PC-9 (cell line): ENCODE measurements at regions not wholly inside any gene's neighbourhood (a gene's known extent, or its start where the extent isn't known, plus 50 kb on each side); places are given as distances from the start of the nearest gene placed in this dataset.

Experiments used
- BruUV-seq: library from RNA; stranded (reverse); fragments of 400-500 nt; replicated peaks from 2 replicates; lab custom pipeline; 2021; lab: Mats Ljungman, UMichigan
- CTCF ChIA-PET: fragments of 300-600 bp; sonication (Branson Sonifier 250); formaldehyde crosslinking; loops from one replicate; lab custom pipeline; 2022; ENCODE audit warnings: antibody characterized with exemption; lab: Charles Lee
- POLR2A ChIA-PET: fragments of 300-600 bp; sonication (Branson Sonifier 250); formaldehyde crosslinking; loops from one replicate; lab custom pipeline; 2022; ENCODE audit warnings: antibody characterized with exemption; ENCODE audit not compliant: unreplicated experiment; lab: Charles Lee
- DNase-seq, 2 experiments: peaks; one replicate each; pipeline versions ENCODE4 v3.0.0 to v3.0.0-alpha.2; 2015 to 2022; ENCODE audit warnings: mixed read lengths in 1 of 2
- H2AFZ ChIP-seq: fragments of 200-600 bp; sonication (generic); 2 replicates; pipeline ENCODE4 v1.8.1; 2017; ENCODE audit warnings: antibody characterized with exemption
- H3F3A ChIP-seq: fragments of 200-600 bp; sonication (generic); 2 replicates; pipeline ENCODE4 v1.8.1; 2017; ENCODE audit warnings: antibody characterized with exemption, mild to moderate bottlenecking, low read depth; ENCODE audit not compliant: insufficient read depth
- H3K27ac ChIP-seq: fragments of 200-600 bp; sonication (generic); 2 replicates; pipeline ENCODE4 v1.6.1; 2016; ENCODE audit warnings: mixed run types
- H3K27me3 ChIP-seq: fragments of 200-600 bp; sonication (generic); 2 replicates; pipeline ENCODE4 v1.6.1; 2016; ENCODE audit warnings: low read depth, mixed run types; ENCODE audit not compliant: insufficient read depth
- H3K36me3 ChIP-seq: fragments of 200-600 bp; sonication (generic); 2 replicates; pipeline ENCODE4 v1.6.1; 2016; ENCODE audit warnings: low read depth, mixed run types
- H3K4me1 ChIP-seq: fragments of 200-600 bp; sonication (generic); replicated peaks from 2 replicates; pipeline ENCODE4 v1.6.1; 2016; ENCODE audit warnings: mixed run types; ENCODE audit not compliant: insufficient read depth
- H3K4me2 ChIP-seq: fragments of 200-600 bp; sonication (generic); 2 replicates; pipeline ENCODE4 v1.6.1; 2017; ENCODE audit warnings: mixed run types
- H3K4me3 ChIP-seq: fragments of 200-600 bp; sonication (generic); 2 replicates; pipeline ENCODE4 v1.6.1; 2016; ENCODE audit warnings: mixed run types
- H3K79me2 ChIP-seq: fragments of 200-600 bp; sonication (generic); 2 replicates; pipeline ENCODE4 v1.6.1; 2017; ENCODE audit warnings: low read depth, mixed run types
- H3K9me2 ChIP-seq: fragments of 200-600 bp; sonication (generic); 2 replicates; pipeline ENCODE4 v1.8.1; 2017; ENCODE audit warnings: mild to moderate bottlenecking; ENCODE audit not compliant: insufficient read depth
- H3K9me3 ChIP-seq: fragments of 200-600 bp; sonication (generic); 2 replicates; pipeline ENCODE4 v1.8.1; 2016; ENCODE audit warnings: low read depth; ENCODE audit not compliant: insufficient read depth
- H4K20me1 ChIP-seq: fragments of 200-600 bp; sonication (generic); 2 replicates; pipeline ENCODE4 v1.8.1; 2017; ENCODE audit not compliant: insufficient read depth
- EZH2 ChIP-seq: fragments of 200-600 bp; sonication (generic); IDR thresholded peaks from 2 replicates; pipeline ENCODE4 v1.8.0; 2017; ENCODE audit warnings: antibody characterized with exemption, low read depth
- intact Hi-C: fragments of 100-400 bp; cut with micrococcal nuclease; formaldehyde crosslinking; loops from one replicate; pipeline ENCODE4 v1.10.0; 2022; ENCODE audit not compliant: unreplicated experiment
- TF ChIP-seq, protein P1 (sequence below): fragments of 200-600 bp; sonication (generic); conservative IDR thresholded peaks from 2 replicates; pipeline ENCODE4 v1.6.1; 2017; ENCODE audit warnings: mixed run types, antibody characterized with exemption, mild to moderate bottlenecking, moderate library complexity

DNA sequence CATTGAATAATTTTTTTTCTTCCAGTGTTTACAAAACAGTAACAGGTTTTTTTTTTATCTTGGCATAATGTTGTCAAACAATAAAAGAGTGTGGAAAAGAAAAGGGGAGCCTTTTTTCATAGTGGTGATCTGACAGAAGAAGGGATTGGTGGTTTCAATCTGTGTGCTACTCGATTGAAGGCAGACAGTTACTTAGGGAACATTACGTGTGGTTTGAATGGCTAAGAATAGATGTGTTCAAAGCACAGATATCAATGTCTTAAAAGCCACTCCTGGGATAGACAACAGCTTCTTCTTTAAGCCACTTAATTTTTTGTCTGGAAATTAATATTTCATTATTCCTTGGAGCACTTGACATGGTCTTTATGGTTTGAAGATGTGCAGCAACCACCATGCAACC is 558.6 kb upstream of the ADGRL2 start:
- Histone ChIP-seq H3F3A (no peaks in the 10 kb centered on the region), H3K9me3 (no peaks in the 10 kb centered on the region), H3K79me2 (no peaks in the 10 kb centered on the region), H4K20me1 (no peaks in the 10 kb centered on the region), H2AFZ (no peak overlapping the region), H3K27ac (no peak overlapping the region), H3K27me3 (no peaks in the 10 kb centered on the region), H3K36me3 (no peaks in the 10 kb centered on the region), H3K4me3 (no peak overlapping the region), H3K9me2 (no peaks in the 10 kb centered on the region), H3K4me2 (no peak overlapping the region), H3K4me1 (no peaks in the 10 kb centered on the region)
- TF ChIP-seq, protein P1, sequence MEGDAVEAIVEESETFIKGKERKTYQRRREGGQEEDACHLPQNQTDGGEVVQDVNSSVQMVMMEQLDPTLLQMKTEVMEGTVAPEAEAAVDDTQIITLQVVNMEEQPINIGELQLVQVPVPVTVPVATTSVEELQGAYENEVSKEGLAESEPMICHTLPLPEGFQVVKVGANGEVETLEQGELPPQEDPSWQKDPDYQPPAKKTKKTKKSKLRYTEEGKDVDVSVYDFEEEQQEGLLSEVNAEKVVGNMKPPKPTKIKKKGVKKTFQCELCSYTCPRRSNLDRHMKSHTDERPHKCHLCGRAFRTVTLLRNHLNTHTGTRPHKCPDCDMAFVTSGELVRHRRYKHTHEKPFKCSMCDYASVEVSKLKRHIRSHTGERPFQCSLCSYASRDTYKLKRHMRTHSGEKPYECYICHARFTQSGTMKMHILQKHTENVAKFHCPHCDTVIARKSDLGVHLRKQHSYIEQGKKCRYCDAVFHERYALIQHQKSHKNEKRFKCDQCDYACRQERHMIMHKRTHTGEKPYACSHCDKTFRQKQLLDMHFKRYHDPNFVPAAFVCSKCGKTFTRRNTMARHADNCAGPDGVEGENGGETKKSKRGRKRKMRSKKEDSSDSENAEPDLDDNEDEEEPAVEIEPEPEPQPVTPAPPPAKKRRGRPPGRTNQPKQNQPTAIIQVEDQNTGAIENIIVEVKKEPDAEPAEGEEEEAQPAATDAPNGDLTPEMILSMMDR = no peak
- no peak for TF ChIP-seq EZH2
- DNase-seq = no peak
- POLR2A ChIA-PET = no interaction called here
- intact Hi-C loops = no loop called here
- BruUV-seq = no TSS peak
- CTCF ChIA-PET = no interaction called here

DNA sequence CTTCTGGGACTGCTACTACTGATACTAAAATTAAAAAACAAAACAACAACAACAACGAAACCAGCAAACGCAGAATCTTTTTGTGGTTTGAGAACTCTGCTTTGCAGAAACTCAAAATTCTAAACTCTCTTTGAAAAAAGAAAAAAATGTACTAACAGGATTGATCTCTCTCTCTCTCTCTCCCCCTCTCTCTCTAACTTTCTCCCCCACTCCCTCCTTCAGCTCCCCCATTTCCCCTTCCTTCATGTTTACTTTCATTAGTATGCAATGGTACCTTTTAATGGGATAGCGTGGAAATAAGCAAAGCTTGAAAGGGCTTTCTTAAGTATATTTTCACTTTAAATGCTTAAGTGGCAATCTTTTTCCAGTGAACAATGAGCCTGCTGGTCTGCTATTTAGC is 562.6 kb upstream of the ADGRL2 start:
- no peaks in the 10 kb centered on the region for H3K27me3 ChIP-seq
- H3K79me2 ChIP-seq = no peaks in the 10 kb centered on the region
- no peaks in the 10 kb centered on the region for H3K9me2 ChIP-seq
- DNase-seq = no peak
- no peaks in the 10 kb centered on the region for H3F3A ChIP-seq
- H3K4me2 ChIP-seq = no peak overlapping the region
- no peaks in the 10 kb centered on the region for H3K36me3 ChIP-seq
- intact Hi-C loops = no loop called here
- no peaks in the 10 kb centered on the region for H4K20me1 ChIP-seq
- POLR2A ChIA-PET = no interaction called here
- H3K9me3 ChIP-seq = no peaks in the 10 kb centered on the region
- H3K27ac ChIP-seq = no peak overlapping the region
- H3K4me1 ChIP-seq = no peaks in the 10 kb centered on the region
- no TSS peak for BruUV-seq
- TF ChIP-seq, protein P1 = no peak
- TF ChIP-seq EZH2 = no peak
- CTCF ChIA-PET = interaction anchor here (0.5 to 0.6 kb wide), 2 partner anchors 1198 to 1585 kb away, joined by 3 to 7 read pairs; no protein-coding TSS in a partner anchor
- H2AFZ ChIP-seq = no peak overlapping the region
- no peak overlapping the region for H3K4me3 ChIP-seq

DNA sequence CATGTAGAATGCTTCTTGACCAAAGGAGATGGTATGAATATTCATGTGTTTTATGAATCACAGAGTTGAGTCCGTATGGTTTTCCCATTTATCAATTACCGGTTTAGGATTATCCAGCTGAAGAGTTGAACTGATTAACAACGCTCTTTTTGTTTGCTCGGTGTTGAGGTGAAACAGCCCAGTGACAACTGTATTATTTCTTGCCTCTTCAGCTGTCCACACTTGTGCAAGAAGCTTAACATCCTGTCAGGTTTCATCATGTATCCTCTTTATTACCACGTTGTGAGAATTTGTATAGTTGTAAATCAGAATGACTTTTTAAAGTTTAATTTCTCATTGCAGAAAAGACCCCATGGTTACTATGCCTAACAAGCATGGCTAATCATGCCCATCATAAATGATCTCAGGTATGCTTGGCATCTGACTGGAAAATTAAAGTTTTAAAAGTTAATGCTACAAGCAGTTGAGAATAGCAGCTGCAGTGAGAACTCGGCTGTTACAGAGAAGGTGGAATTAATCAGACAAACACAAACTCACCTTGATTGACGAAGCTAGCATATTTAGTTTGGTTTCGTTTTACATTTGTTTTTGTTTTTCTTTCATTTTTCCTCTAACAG is 563.2 kb upstream of the ADGRL2 start:
- no peak overlapping the region for H2AFZ ChIP-seq
- DNase-seq = no peak
- no peak overlapping the region for H3K27ac ChIP-seq
- H3K79me2 ChIP-seq = no peaks in the 10 kb centered on the region
- H3K4me1 ChIP-seq = no peaks in the 10 kb centered on the region
- ChIA-PET CTCF (interaction anchor here (0.5 to 0.6 kb wide), 2 partner anchors 1197 to 1586 kb away, joined by 3 to 7 read pairs; no protein-coding TSS in a partner anchor), POLR2A (no interaction called here)
- intact Hi-C loops = no loop called here
- H3K4me3 ChIP-seq = no peak overlapping the region
- no peaks in the 10 kb centered on the region for H4K20me1 ChIP-seq
- H3K36me3 ChIP-seq = no peaks in the 10 kb centered on the region
- no TSS peak for BruUV-seq
- no peak for TF ChIP-seq EZH2
- TF ChIP-seq, protein P1 = no peak
- H3K9me2 ChIP-seq = no peaks in the 10 kb centered on the region
- no peaks in the 10 kb centered on the region for H3K9me3 ChIP-seq
- H3F3A ChIP-seq = no peaks in the 10 kb centered on the region
- no peaks in the 10 kb centered on the region for H3K27me3 ChIP-seq
- no peak overlapping the region for H3K4me2 ChIP-seq
